Panc1 (cell line): ENCODE measurements at regions not wholly inside any gene's neighbourhood (a gene's known extent, or its start where the extent isn't known, plus 50 kb on each side); places are given as distances from the start of the nearest gene placed in this dataset.

Experiments used
- ATAC-seq: fragments of 200-7000 bp; cut with Tn5 transposase; 2 replicates; pipeline ENCODE4 v1.9.1; 2020; ENCODE audit warnings: mild to moderate bottlenecking, moderate library complexity
- BruUV-seq: library from RNA; stranded (reverse); fragments of 400-500 nt; replicated peaks from 2 replicates; lab custom pipeline; 2021; lab: Mats Ljungman, UMichigan
- CTCF ChIA-PET: fragments of 300-600 bp; sonication (Branson Sonifier 250); formaldehyde crosslinking; loops from one replicate; lab custom pipeline; 2022; ENCODE audit warnings: antibody characterized with exemption; lab: Charles Lee
- POLR2A ChIA-PET: fragments of 300-600 bp; sonication (Branson Sonifier 250); formaldehyde crosslinking; loops from one replicate; lab custom pipeline; 2022; ENCODE audit warnings: antibody characterized with exemption; lab: Charles Lee
- DNase-seq: peaks from one replicate; pipeline ENCODE4 v3.0.0-alpha.2; 2010; ENCODE audit warnings: low read depth, low spot score
- H3K27ac ChIP-seq: 2 replicates; pipeline ENCODE4 v1.5.1; 2011; ENCODE audit warnings: mild to moderate bottlenecking, low read length, inconsistent platforms
- H3K27me3 ChIP-seq: fragments of 200-500 bp; sonication (Bioruptor generic); 2 replicates; pipeline ENCODE4 v1.6.0; 2014; ENCODE audit warnings: low read length, inconsistent platforms; ENCODE audit not compliant: control insufficient read depth, insufficient read depth
- H3K36me3 ChIP-seq: fragments of 200-500 bp; sonication (Bioruptor generic); 2 replicates; pipeline ENCODE4 v1.5.1; 2014; ENCODE audit warnings: inconsistent platforms, mild to moderate bottlenecking, low read length, moderate library complexity; ENCODE audit not compliant: control insufficient read depth, insufficient read depth
- H3K4me1 ChIP-seq: 2 replicates; pipeline ENCODE4 v1.5.1; 2011; ENCODE audit warnings: inconsistent platforms, mild to moderate bottlenecking, low read length, moderate library complexity; ENCODE audit not compliant: control insufficient read depth, insufficient read depth
- H3K4me3 ChIP-seq, 2 experiments: 2 replicates each; pipeline ENCODE4 v1.5.1; 2011 to 2012; ENCODE audit warnings: low read depth in 2 of 2, low read length in 2 of 2, mild to moderate bottlenecking in 2 of 2, inconsistent platforms in 1 of 2, moderate library complexity in 1 of 2
- H3K9me3 ChIP-seq: fragments of 200-500 bp; sonication (Bioruptor generic); 2 replicates; pipeline ENCODE4 v1.5.1; 2014; ENCODE audit warnings: low read depth, mild to moderate bottlenecking, inconsistent platforms, low read length, moderate library complexity; ENCODE audit not compliant: control insufficient read depth, insufficient read depth
- CTCF ChIP-seq: fragments of 450-650 bp; IDR thresholded peaks from 2 replicates; pipeline ENCODE4 v1.5.1; 2017; ENCODE audit warnings: mild to moderate bottlenecking
- POLR2AphosphoS5 ChIP-seq: IDR thresholded peaks from 2 replicates; pipeline ENCODE4 v1.6.1; 2012; ENCODE audit warnings: mild to moderate bottlenecking, low read depth, low read length, moderate library complexity
- REST ChIP-seq, 2 experiments: IDR thresholded peaks; 2 replicates each; pipeline ENCODE4 v1.6.1; 2011 to 2012; ENCODE audit warnings: low read depth in 2 of 2, control low read depth in 1 of 2, low read length in 1 of 2, mild to moderate bottlenecking in 1 of 2, moderate library complexity in 1 of 2; ENCODE audit not compliant: insufficient read depth in 1 of 2
- SIN3A ChIP-seq: IDR thresholded peaks from 2 replicates; pipeline ENCODE4 v1.6.1; 2012; ENCODE audit warnings: low read depth, mild to moderate bottlenecking, low read length, moderate library complexity, borderline replicate concordance; ENCODE audit not compliant: insufficient read depth
- TCF7L2 ChIP-seq: IDR thresholded peaks from 2 replicates; pipeline ENCODE4 v1.6.1; 2011; ENCODE audit warnings: mild to moderate bottlenecking, low read depth, low read length, inconsistent platforms
- in situ Hi-C: cut with HindIII; loops from 2 replicates; pipeline ENCODE4 v1.10.0; 2016; ENCODE audit warnings: low sequenced_read_pairs, low pct_unique_long_range_greater_than_20kb
- intact Hi-C: fragments of 100-400 bp; cut with micrococcal nuclease; formaldehyde crosslinking; loops from one replicate; pipeline ENCODE4 v1.10.0; 2022; ENCODE audit not compliant: unreplicated experiment

- H3K27ac ChIP-seq = no peak overlapping the region
- no peaks in the 10 kb centered on the region for H3K36me3 ChIP-seq
- H3K4me1 ChIP-seq = no peaks in the 10 kb centered on the region
- CTCF ChIA-PET = no interaction called here
- POLR2A ChIA-PET = no interaction called here
- ATAC-seq (no peak), DNase-seq (no peak)
- no TSS peak for BruUV-seq
- no peaks in the 10 kb centered on the region for H3K27me3 ChIP-seq
- intact Hi-C loops = no loop called here
- in situ Hi-C loops = no loop called here
- H3K9me3 ChIP-seq = no peaks in the 10 kb centered on the region
- TF ChIP-seq REST (IDR thresholded peaks at IDR 0.05; ENCODE audit: insufficient read depth in 1 of 2, low read depth in 2 of 2, low read length in 1 of 2) = no peak
- TF ChIP-seq TCF7L2 = no peak
- no peak for TF ChIP-seq SIN3A
- no peak for TF ChIP-seq POLR2AphosphoS5
- TF ChIP-seq CTCF = no peak
- no peak overlapping the region for H3K4me3 ChIP-seq
Observed at GRCh38 chr9:18274693-18275092, 199.3 kb upstream of the ADAMTSL1 start.

- Histone ChIP-seq H3K27me3 (no peaks in the 10 kb centered on the region), H3K4me1 (no peaks in the 10 kb centered on the region), H3K4me3 (no peak overlapping the region), H3K36me3 (no peaks in the 10 kb centered on the region), H3K27ac (no peak overlapping the region), H3K9me3 (no peaks in the 10 kb centered on the region)
- DNase-seq (no peak), ATAC-seq (no peak)
- ChIA-PET POLR2A (no interaction called here), CTCF (no interaction called here)
- no TSS peak for BruUV-seq
- intact Hi-C loops (no loop called here), in situ Hi-C loops (no loop called here)
- TF ChIP-seq TCF7L2 (no peak), REST (IDR thresholded peaks at IDR 0.05; ENCODE audit: insufficient read depth in 1 of 2, low read depth in 2 of 2, low read length in 1 of 2) (no peak), POLR2AphosphoS5 (no peak), CTCF (no peak), SIN3A (no peak)
Observed at GRCh38 chr9:18275313-18275990, 198.5 kb upstream of the ADAMTSL1 start.
